ENCODE measurements at regions not wholly inside any gene's neighbourhood (a gene's known extent, or its start where the extent isn't known, plus 50 kb on each side); places are given as distances from the start of the nearest gene placed in this dataset.
"Not testable (repeated sequence)": the region's sequence is repeated elsewhere in the genome, so short reads cannot be mapped to it uniquely, and the experiment has no call there.

DNA sequence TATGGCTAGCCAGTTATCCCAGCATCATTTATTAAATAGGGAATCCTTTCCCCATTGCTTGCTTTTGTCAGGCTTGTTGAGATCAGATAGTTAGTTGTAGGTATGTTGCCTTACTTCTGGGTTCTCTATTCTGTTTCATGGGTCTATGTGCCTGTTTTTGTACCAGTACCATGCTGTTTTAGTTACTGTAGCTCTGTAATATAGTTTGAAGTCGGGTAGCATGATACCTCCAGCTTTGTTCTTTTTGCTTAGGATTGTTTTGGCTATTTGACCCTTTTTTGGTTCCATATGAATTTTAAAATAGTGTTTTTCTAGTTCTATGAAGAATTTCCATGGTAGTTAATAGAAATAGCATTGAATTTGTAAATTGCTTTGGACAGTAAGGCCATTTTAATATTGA is 300.5 kb downstream of the PTGER3 start:
- DNase-seq, result not testable (repeated sequence)

DNA sequence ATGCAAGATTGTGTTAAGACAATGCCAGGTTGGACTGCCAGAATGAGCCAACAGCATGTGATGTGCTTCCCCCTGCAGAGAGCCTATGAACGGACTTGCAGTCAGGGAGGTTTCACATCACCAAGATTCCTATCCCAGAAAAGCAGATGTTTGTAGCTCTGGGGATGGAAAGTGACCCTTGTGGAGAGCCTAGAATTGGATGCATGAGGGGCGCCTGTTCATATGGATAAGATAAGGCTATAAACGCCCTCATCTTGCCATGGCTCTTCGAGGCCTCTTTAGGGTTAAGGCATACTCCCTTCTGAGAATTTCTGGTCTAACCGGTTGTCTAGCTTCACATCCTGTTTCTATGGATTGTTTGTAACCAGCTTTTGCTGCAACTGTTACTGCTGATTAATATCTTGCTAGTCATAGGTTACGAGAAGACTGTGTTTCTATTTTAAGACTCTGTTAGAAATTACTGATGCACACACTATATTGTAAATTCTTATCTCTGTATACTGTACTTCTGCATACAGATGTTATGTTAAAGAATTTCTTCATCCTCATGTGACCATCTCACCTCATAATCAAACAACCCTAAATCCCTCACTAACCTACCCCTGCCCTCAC is 295.8 kb downstream of the PTGER3 start:
- DNase-seq, result not testable (repeated sequence)

DNA sequence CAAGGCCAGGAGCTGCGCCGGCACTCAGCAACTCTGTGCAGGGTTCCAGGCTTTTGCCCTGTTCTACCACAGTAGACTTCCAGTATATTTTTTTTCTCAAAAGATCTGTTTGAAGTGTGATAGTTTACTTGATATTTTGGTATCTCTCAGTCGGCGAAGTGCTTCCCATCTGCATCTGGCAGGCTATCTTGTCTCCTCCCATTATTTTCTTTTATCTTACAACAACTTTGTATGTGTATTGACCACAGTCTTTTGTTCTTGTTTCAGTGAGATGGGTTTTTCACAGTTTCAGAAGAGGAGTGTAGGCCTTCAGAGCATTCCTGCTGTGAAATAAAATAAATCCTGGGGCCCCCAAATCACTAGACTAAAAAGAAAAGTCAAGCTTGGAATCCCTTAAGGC is 292.9 kb downstream of the PTGER3 start:
- no peak for DNase-seq

DNA sequence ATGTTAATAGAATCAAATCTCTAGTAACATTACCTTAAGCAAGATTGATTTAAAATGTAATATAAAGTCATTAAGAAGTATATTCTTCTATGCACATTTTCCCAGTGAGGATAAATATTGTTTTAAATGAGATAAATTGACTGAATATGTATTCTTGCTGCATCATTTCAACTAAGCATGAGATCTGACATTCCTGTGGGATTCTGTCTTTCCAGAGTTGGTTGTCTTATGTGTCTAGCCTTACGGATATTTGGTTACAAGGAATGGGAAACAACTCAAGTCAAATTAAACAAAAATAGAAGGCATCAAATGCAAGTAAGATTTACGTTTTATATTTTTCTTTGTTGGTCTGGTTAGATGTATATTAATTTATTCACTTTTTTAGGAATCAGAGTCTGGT is 287.5 kb downstream of the PTGER3 start:
- no peak for DNase-seq

DNA sequence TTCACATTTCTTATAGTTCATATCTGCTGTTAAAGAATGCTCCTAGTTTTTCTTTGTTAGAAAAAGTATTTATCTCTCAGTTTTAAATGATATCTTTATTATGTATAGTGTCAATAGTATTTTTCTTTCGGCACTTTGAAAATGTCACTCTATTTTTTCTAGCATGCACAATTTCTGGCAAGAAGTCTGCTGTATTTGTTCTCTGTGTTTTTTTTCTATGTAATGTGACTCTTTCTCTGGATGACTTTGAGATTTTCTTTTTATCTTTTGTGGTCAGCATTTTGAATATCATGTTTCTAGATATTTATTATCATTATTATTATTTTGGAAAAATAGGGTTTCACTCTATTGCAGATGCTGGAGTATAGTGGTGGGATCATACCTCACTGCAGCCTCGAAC is 285.2 kb downstream of the PTGER3 start:
- no peak for DNase-seq

DNA sequence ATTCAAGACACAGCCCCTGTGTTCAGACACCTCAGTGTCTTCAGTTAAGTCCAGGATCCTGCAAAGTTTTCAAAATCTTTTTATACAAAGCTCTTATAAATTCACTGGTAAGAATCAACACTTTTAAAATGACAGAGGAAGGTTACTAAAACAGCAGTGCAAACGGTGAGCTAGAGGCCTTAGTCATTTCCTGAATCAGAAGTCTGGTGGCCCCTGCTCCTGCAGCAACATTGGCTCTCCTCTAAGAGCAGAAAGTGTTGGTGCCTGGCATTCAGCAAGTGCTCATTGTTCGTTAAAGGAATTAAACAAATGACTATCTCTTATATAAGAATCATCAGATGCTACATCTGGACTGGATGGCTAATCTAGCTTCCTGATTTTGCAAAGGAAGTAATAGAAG is 282.9 kb downstream of the PTGER3 start:
- DNase-seq, result no peak

DNA sequence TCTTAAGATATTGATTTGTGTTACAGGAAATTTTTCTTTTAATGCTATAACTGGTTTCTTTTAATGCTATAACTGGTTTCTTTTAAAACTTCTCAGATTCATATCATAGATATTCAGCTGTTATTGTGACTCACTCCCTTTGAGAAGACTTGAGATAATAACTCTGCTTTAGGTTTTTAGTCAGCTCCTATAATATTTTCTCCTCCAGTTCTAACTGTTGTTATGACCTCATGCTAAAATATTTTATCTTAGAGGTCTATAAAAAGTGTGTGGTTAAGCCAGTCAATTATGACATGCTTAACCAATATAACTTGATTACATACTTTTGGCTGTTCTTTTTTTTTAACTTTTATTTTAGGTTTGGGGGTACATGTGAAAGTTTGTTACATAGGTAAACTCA is 280.2 kb downstream of the PTGER3 start:
- DNase-seq, result no peak

DNA sequence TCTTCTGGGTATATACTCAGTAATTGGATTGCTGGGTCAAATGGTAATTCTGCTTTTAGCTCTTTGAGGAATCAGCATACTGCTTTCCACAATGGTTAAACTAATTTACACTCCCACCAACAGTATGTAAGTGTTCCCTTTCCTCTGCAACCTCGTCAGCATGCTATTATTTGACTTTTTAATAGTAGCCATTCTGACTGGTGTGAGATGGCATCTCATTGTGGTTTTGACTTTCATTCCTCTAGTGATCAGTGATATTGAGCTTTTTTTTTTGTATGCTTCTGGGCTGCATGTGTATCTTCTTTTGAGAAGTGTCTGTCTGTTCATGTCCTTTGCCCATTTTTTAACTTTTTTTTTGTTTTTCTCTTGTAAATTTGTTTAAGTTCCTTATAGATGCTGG is 279.4 kb downstream of the PTGER3 start:
- no peak for DNase-seq

DNA sequence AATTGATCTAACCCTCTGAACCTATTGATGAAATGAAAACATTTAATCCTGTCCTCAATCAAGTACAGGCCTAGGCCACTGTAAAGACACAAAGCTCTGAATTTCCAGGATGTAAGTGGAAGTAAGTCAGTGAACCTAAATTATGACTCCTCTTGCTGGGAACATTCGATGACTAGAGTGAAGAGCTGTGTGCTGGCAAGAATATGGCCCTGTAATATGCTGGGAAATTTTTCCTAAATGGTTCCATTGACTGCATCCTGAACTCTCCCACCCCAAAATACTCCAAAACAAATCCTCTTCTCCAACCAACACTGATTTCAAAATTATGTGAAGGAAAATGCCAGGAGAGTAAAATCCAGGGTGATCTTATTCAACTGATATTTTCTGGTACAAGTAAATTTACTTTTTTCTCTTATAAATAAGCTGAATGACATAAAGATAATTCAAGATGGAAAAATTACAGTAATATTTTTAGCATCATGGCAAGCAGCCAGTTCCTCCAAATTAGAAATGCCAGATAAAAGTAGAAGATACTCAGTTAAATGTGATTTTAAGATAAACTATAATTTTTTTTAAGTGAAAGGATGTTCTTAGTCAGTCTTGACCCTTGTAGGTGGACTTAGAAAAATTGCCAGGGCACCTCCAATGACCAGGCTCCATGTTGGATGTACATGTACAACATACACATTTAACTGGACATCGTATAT is 269.4 kb downstream of the PTGER3 start:
- no peak for DNase-seq

DNA sequence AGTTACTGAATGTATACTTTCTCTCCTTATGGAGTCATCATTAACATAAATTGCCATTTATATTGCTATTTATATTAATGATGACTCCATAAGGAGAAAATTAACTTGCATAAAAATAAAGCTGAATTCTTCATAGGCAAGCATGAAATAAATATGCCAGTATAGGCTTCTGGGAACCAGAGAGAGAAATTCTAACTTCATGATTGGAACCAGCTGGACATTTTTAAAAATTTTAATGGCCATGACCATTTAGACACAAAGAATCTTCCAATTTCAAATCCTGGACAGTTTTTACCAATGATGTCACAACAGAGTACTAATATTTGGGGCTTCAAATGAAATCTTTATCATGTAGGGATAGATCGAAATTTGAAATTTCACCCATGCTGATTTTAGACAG is 268.7 kb downstream of the PTGER3 start:
- DNase-seq, result no peak

DNA sequence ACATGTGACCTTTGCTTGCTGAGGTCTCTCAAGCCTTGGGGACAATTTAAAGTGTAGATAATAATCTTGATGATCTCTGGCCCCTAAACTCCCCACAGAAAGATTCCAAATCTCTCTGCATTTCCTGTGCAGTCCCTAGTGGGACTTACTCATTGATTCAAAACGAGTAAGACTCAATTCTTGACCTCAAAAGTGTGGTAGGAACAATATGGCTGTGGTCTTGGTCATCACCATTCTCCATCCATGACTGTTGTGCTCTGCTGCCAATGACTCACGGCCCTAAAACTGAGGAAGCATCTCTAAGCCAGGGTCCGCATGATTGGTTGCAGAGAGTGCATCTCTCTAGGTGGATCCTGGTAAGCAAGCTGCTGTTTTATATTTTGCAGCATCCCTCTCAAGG is 268.0 kb downstream of the PTGER3 start:
- DNase-seq, result no peak

DNA sequence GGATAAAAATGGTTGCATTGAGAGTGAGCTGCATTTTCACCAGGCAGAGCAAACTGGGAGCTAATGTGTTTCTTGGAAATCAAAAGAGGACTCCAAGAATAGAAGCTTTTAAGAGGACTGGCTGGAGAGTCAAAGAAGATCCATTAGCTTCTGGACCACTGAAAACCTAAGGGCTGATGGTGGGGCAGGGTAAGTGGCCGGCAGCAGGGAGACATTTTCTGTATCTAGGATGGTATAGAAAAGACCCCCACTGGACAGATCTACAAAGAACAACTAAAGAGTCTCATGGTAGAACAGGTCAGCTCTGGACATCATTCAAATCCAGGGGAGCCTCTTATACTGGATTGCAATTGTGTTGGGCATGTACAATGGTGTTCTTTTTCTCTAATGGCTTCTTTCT is 262.3 kb downstream of the PTGER3 start:
- DNase-seq, result no peak

DNA sequence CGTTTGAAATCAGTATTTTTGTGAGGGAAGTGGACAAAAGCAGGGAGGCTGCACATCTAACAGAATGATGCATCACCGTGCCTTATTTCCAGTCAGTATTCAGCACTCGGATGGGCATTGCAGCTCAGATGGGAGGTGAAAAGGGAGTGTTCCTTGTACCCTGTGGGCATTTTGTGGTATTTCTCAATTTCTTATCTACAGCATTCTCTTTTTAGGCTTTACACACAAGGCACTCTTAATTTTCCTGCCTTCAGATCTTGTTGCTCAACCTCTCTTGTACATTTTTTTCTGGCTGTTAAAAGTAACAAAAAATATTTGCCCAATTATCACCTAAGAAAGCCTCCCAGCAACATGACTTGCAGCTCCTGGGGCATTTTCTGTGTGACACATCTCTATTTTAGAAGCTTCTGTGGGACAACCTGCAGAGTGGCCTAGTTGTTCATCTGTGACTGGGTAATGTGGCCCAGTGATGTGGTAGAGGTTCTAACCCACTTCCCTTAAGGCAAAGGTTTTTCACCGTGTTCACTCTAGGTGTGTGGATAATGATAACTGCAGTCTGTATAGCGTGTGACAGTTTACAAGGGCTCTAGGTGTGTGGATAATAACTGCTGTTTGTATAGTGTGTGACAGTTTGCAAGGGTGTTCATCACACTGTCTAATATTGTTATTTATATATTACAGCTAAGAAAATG is 257.2 kb downstream of the PTGER3 start:
- no peak for DNase-seq

DNA sequence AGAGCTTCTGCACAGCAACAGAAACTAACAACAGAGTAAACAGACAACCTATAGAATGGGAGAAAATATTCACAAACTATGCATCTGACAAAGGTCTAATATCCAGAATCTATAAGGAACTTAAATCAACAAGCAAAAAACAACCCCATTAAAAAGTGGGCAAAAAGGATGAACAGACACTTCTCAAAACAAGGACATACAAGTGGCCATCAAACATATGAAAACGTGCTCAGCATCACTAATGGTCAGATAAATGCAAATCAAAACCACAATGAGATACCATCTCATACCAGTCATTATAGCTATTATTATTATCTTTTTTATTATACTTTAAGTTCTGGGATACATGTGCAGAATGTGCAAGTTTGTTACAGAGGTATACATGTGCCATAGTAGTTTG is 252.6 kb downstream of the PTGER3 start:
- not testable (repeated sequence) for DNase-seq

DNA sequence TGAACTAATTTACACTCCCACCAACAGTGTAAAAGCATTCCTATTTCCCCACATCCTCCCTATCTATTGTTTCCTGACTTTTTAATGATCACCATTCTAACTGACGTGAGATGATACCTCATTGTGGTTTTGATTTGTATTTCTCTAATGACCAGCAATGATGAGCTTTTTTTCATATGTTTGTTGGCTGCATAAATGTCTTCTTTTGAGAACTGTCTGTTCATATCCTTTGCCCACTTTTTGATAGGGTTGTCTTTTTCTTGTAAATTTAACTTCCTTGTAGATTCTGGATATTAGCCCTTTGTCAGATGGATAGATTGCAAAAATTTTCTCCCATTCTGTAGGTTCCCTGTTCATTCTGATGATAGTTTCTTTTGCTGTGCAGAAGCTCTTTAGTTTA is 251.3 kb downstream of the PTGER3 start:
- not testable (repeated sequence) for DNase-seq

DNA sequence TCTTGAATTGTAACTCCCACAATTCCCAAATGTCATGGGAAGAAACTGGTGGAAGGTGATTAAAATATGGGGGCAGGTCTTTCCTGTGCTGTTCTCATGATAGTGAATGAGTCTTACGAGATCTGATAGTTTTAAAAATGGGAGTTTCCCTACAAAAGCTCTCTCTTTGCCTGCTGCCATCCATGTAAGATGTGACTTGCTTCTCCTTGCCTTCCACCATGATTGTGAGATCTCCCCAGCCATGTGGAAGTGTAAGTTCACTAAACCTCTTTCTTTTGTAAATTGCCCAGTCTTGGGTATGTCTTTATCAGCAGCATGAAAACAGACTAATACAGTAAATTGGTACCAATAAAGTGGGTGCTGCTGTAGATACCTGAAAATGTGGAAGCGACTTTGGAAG is 245.0 kb downstream of the PTGER3 start:
- not testable (repeated sequence) for DNase-seq

DNA sequence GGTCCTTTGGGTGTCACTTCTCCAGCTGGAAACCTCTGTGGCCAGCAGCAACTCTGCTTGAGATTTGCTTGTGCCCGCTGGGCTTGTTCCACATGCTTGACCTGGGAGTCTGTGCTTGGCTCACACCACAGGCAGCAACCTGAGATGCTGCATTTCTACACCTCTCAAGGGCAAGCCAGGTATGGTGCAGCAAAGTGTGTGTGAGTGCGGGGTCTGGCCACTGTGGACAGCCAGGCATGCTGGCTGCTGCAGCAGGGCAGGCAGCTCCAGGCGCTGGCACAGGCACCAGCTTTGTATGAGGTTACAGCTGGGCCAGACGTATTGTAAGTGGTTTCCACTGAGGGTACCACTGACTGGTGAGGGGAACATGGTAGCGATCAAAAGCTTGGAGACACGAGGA is 242.0 kb downstream of the PTGER3 start:
- DNase-seq, result no peak

DNA sequence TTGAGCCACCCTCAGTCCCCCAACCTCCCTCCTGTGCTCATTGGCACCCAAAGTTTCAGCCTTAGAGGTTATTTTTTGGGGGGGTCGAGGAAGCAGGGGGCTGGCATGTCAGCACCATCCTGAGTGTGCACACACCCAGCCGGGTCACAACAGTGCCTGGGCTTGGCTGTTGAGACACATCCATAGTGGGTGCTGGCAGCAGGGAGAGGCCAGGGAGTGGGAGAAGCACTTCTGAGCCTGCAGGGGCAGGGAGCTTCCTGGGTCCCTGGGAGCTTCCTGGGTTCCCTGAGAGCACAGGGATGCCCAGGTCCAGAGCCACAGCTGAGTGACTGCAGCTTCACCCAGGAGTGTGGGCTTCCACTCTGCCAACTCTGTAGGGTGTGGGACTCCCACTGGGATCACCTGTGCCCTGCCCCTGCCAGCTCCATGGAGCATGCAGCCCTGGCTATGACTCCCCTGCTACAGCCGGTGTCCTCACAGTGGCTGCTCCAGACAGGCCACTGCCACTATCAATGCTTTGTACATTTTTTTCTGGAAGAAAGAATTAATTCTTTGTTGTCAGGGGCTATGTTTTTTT is 240.4 kb downstream of the PTGER3 start:
- DNase-seq, result no peak

DNA sequence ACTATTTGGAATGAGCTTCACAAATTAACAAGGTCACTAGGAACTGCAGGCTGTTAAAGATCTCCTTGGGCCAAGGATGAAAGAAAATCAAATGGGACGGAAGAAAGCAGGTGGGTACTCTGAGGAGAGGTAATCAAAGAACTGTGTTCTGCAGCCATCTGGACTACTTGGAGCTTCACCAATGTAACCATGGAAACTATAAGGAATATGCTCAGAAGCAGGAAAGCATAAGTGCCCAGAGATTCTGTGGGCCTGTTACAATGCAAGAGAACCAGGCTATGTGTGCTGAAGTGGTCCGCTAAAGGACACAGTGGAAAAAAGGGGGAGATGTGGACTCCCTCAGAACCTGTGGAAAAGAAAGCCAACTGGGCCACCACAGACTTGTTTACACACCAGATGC is 238.5 kb downstream of the PTGER3 start:
- DNase-seq, result no peak

DNA sequence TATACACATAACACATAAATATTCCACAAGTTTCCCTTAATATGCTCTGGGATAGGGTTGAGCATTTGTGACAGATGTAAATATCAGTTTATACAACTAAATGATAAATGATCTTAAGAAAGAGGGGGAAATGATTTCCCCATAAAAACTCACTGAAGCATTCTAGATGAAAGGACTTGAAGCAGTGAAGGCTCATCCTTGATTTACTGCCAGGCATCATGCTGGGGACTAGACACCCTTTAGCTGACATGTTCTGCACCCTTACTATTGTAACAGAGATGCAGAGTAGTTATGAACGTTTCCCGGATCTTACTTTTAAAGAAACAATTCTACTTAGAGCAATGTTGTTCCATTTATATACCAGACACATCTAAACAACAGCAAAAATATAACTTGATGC is 235.8 kb downstream of the PTGER3 start:
- DNase-seq, result no peak

DNA sequence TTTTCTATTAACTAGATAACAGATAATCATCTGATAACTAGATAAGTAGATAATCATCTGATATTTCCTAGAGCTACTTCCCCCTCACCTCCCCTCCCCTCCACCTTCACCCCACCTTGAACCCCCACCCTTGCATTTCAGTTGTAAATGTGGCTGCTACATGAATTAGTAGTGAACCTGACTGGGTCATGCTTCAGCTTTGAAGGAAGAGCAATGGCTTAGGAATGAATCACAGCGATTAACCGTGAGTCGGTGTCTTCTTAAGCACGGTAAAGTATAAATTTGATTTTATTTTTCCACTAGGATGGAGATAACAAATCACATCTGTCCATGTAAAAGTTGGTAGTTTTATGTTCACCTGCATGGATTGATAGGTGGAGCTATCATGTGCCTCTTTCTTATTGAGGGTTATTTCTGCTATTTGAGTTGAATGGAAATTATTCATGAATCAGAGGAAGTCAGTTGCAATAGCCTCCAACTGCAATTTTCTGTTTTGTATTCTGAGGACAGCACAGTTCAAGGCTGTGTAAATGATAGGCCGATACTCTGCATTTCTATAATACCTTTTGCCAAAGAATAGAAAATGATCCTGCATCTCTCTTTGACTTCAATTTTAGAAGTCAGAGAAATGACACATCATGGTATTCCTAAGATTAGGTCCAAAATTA is 235.0 kb downstream of the PTGER3 start:
- DNase-seq, result no peak

DNA sequence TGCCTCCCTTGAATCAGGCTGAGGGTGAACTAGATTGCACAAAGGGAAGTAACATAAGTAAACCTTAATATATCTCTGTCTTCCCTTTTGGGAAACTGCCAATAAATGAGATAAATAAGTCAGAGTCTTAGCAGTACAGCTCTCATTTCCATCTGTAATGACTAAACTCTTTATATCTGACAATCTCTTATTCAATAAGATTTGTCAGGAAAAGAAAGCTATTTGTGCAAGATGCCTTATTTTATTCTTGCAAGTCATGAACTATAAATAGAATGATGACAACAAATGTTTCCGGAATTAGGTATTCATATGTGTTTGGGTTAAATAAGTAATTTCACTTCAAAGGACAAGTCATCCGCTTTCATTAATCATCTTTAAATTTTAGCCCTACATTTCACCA is 229.2 kb downstream of the PTGER3 start:
- no peak for DNase-seq
